ENCODE measurements at regions not wholly inside any gene's neighbourhood (a gene's known extent, or its start where the extent isn't known, plus 50 kb on each side); places are given as distances from the start of the nearest gene placed in this dataset.

GRCh38 chr20:12072954-12073264 is 155.2 kb downstream of the BTBD3 start:
- Histone ChIP-seq H3K36me3 (no peaks in the 10 kb centered on the region), H3K4me1 (no peaks in the 10 kb centered on the region), H3K9me3 (no peaks in the 10 kb centered on the region), H3K4me3 (no peak overlapping the region), H3K27me3 (no peaks in the 10 kb centered on the region), H3K27ac (no peak overlapping the region)
- 93 to 94% methylated on average over 2 of the region's 2 CpGs for WGBS, 2 donors
- DNase-seq (no peak), ATAC-seq (no peak)
- intact Hi-C loops (cut with DNase I): no loop called here
- TF ChIP-seq, protein P1, sequence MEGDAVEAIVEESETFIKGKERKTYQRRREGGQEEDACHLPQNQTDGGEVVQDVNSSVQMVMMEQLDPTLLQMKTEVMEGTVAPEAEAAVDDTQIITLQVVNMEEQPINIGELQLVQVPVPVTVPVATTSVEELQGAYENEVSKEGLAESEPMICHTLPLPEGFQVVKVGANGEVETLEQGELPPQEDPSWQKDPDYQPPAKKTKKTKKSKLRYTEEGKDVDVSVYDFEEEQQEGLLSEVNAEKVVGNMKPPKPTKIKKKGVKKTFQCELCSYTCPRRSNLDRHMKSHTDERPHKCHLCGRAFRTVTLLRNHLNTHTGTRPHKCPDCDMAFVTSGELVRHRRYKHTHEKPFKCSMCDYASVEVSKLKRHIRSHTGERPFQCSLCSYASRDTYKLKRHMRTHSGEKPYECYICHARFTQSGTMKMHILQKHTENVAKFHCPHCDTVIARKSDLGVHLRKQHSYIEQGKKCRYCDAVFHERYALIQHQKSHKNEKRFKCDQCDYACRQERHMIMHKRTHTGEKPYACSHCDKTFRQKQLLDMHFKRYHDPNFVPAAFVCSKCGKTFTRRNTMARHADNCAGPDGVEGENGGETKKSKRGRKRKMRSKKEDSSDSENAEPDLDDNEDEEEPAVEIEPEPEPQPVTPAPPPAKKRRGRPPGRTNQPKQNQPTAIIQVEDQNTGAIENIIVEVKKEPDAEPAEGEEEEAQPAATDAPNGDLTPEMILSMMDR (IDR thresholded peaks at IDR 0.05): no peak

- H3K27ac ChIP-seq: no peak overlapping the region
- no peaks in the 10 kb centered on the region for H3K36me3 ChIP-seq
- 90 to 94% methylated on average over 3 of the region's 3 CpGs for WGBS, 2 donors
- TF ChIP-seq, protein P1 (IDR thresholded peaks at IDR 0.05): no peak
- DNase-seq (no peak), ATAC-seq (no peak)
- no peaks in the 10 kb centered on the region for H3K4me1 ChIP-seq
- intact Hi-C loops (cut with DNase I): no loop called here
- no peaks in the 10 kb centered on the region for H3K9me3 ChIP-seq
- H3K27me3 ChIP-seq: no peaks in the 10 kb centered on the region
- H3K4me3 ChIP-seq: no peak overlapping the region
Observed at GRCh38 chr20:12074111-12074655, 156.5 kb downstream of the BTBD3 start.

GRCh38 chr20:12076200-12076599 is 158.5 kb downstream of the BTBD3 start:
- no peak for DNase-seq
- H3K4me3 ChIP-seq: no peak overlapping the region
- H3K27ac ChIP-seq: no peak overlapping the region
- no peaks in the 10 kb centered on the region for H3K36me3 ChIP-seq
- no peaks in the 10 kb centered on the region for H3K4me1 ChIP-seq
- H3K9me3 ChIP-seq: no peaks in the 10 kb centered on the region
- intact Hi-C loops (cut with DNase I): no loop called here
- ATAC-seq: no peak
- 81 to 91% methylated on average over 3 of the region's 3 CpGs for WGBS, 2 donors
- TF ChIP-seq, protein P1 (IDR thresholded peaks at IDR 0.05): no peak
- H3K27me3 ChIP-seq: no peaks in the 10 kb centered on the region

DNA sequence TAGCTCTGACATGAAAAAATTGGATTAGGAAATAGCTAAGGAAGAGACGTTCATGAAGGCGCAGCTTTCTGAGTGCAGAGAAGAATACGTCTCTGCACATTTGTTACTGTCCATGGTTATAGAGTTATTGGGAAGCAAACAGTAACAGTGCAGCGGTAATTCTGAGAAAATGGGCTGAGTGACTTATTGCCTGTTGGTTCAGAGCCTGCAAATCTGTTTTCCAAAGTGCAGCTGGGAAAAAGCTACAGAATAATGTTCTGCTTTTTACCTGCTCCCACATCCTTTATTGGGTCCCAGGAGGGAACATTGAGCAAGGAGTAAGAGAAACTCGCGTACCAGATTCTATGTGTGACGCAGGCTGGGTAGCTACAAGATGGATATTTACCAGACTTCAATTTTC is 160.2 kb downstream of the BTBD3 start:
- intact Hi-C loops (cut with DNase I): no loop called here
- no peak overlapping the region for H3K27ac ChIP-seq
- H3K9me3 ChIP-seq: no peaks in the 10 kb centered on the region
- H3K4me3 ChIP-seq: no peak overlapping the region
- no peak for DNase-seq
- TF ChIP-seq, protein P1 (IDR thresholded peaks at IDR 0.05): no peak
- no peaks in the 10 kb centered on the region for H3K4me1 ChIP-seq
- no peak for ATAC-seq
- H3K36me3 ChIP-seq: no peaks in the 10 kb centered on the region
- WGBS, 2 donors: 77 to 85% methylated on average over 7 of the region's 7 CpGs
- H3K27me3 ChIP-seq: no peaks in the 10 kb centered on the region

DNA sequence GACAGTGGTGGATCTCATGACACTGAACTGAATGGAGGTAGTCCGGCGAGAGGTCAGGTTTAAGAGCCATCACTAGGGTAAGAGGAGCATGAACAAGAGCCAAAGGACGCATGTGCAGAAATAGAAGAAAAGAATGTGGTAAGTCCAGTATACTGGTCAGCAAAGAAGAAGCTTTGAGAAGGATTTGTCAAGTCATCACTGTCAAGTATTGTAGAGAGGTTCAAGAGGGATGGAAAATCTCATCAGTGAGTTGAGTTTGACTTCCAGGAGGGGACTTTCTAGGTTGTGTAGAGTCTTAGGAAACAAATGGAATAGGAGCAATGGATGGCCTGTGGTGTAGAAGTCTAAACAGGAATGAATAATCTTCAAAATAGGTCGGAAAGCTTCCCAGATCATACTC is 161.8 kb downstream of the BTBD3 start:
- ATAC-seq: no peak
- WGBS, 2 donors: 88 to 94% methylated on average over 4 of the region's 4 CpGs

More for the DNA sequence above, 161.8 kb downstream of the BTBD3 start:
- Histone ChIP-seq H3K4me3 (no peak overlapping the region), H3K4me1 (no peaks in the 10 kb centered on the region), H3K36me3 (no peaks in the 10 kb centered on the region), H3K27me3 (no peaks in the 10 kb centered on the region), H3K27ac (no peak overlapping the region), H3K9me3 (no peaks in the 10 kb centered on the region)
- TF ChIP-seq, protein P1 (IDR thresholded peaks at IDR 0.05): no peak
- no peak for DNase-seq
- intact Hi-C loops (cut with DNase I): no loop called here

All from heart right ventricle (tissue), 16 donors.